ENCODE measurements at regions not wholly inside any gene's neighbourhood (a gene's known extent, or its start where the extent isn't known, plus 50 kb on each side); places are given as distances from the start of the nearest gene placed in this dataset.
"Not testable (repeated sequence)": the region's sequence is repeated elsewhere in the genome, so short reads cannot be mapped to it uniquely, and the experiment has no call there.

- TF ChIP-seq CTCF (IDR thresholded peaks at IDR 0.05; ENCODE audit: low read depth, low read length, missing control alignments), result no peak
- in situ Hi-C loops (cut with HindIII; ENCODE audit: low pct_ligation_motif_present, low sequenced_read_pairs), result no loop called here
- no peak overlapping the region for H3K27ac ChIP-seq
- no peak overlapping the region for H3K4me3 ChIP-seq (ENCODE audit: low read depth, low read length)
- H3K27me3 ChIP-seq (replicated peaks), result no peaks in the 10 kb centered on the region
- no peak for DNase-seq
- H3K36me3 ChIP-seq (replicated peaks), result no peaks in the 10 kb centered on the region
These were observed 85.1 kb upstream of the NDP start for GRCh38 chrX:44058339-44058738.

- H3K27me3 ChIP-seq (replicated peaks), result no peaks in the 10 kb centered on the region
These were observed 82.4 kb upstream of the NDP start for GRCh38 chrX:44055638-44056037.

GRCh38 chrX:44054863-44055601 is 81.8 kb upstream of the NDP start:
- DNase-seq, result no peak
- no peak overlapping the region for H3K4me3 ChIP-seq (ENCODE audit: low read depth, low read length)
- H3K27ac ChIP-seq, result no peak overlapping the region
- no peaks in the 10 kb centered on the region for H3K36me3 ChIP-seq (replicated peaks)
- in situ Hi-C loops (cut with HindIII; ENCODE audit: low pct_ligation_motif_present, low sequenced_read_pairs), result no loop called here
- H3K27me3 ChIP-seq (replicated peaks), result no peaks in the 10 kb centered on the region
- TF ChIP-seq CTCF (IDR thresholded peaks at IDR 0.05; ENCODE audit: low read depth, low read length, missing control alignments), result no peak

More at GRCh38 chrX:44055638-44056037, 82.4 kb upstream of the NDP start:
- Histone ChIP-seq H3K36me3 (replicated peaks) (no peaks in the 10 kb centered on the region), H3K27ac (no peak overlapping the region), H3K4me3 (ENCODE audit: low read depth, low read length) (no peak overlapping the region)
- in situ Hi-C loops (cut with HindIII; ENCODE audit: low pct_ligation_motif_present, low sequenced_read_pairs), result no loop called here
- TF ChIP-seq CTCF (IDR thresholded peaks at IDR 0.05; ENCODE audit: low read depth, low read length, missing control alignments), result no peak
- DNase-seq, result no peak

GRCh38 chrX:44045106-44045505 is 71.9 kb upstream of the NDP start:
- in situ Hi-C loops (cut with HindIII; ENCODE audit: low pct_ligation_motif_present, low sequenced_read_pairs); DNase-seq; H3K36me3 ChIP-seq (replicated peaks); H3K27me3 ChIP-seq (replicated peaks); H3K4me3 ChIP-seq (ENCODE audit: low read depth, low read length); H3K27ac ChIP-seq: not testable (repeated sequence)

- H3K4me3 ChIP-seq (ENCODE audit: low read depth, low read length), result no peak overlapping the region
- DNase-seq, result no peak
- H3K27me3 ChIP-seq (replicated peaks), result no peaks in the 10 kb centered on the region
- H3K27ac ChIP-seq, result no peak overlapping the region
- in situ Hi-C loops (cut with HindIII; ENCODE audit: low pct_ligation_motif_present, low sequenced_read_pairs), result no loop called here
- TF ChIP-seq CTCF (IDR thresholded peaks at IDR 0.05; ENCODE audit: low read depth, low read length, missing control alignments), result no peak
- no peaks in the 10 kb centered on the region for H3K36me3 ChIP-seq (replicated peaks)
These were observed 70.3 kb upstream of the NDP start for GRCh38 chrX:44043496-44043895.

- Histone ChIP-seq H3K4me3 (ENCODE audit: low read depth, low read length) (no peak overlapping the region), H3K27ac (peak overlapping the region; percentile 44), H3K27me3 (replicated peaks) (no peaks in the 10 kb centered on the region), H3K36me3 (replicated peaks) (no peaks in the 10 kb centered on the region)
- in situ Hi-C loops (cut with HindIII; ENCODE audit: low pct_ligation_motif_present, low sequenced_read_pairs), result no loop called here
- DNase-seq, result peak; percentile 63
- no peak for TF ChIP-seq CTCF (IDR thresholded peaks at IDR 0.05; ENCODE audit: low read depth, low read length, missing control alignments)
These were observed 69.6 kb upstream of the NDP start for GRCh38 chrX:44042751-44043150.

All from brain microvascular endothelial cell (primary cell).